ENCODE measurements at regions not wholly inside any gene's neighbourhood (a gene's known extent, or its start where the extent isn't known, plus 50 kb on each side); places are given as distances from the start of the nearest gene placed in this dataset.
"Not testable (repeated sequence)": the region's sequence is repeated elsewhere in the genome, so short reads cannot be mapped to it uniquely, and the experiment has no call there.

DNA sequence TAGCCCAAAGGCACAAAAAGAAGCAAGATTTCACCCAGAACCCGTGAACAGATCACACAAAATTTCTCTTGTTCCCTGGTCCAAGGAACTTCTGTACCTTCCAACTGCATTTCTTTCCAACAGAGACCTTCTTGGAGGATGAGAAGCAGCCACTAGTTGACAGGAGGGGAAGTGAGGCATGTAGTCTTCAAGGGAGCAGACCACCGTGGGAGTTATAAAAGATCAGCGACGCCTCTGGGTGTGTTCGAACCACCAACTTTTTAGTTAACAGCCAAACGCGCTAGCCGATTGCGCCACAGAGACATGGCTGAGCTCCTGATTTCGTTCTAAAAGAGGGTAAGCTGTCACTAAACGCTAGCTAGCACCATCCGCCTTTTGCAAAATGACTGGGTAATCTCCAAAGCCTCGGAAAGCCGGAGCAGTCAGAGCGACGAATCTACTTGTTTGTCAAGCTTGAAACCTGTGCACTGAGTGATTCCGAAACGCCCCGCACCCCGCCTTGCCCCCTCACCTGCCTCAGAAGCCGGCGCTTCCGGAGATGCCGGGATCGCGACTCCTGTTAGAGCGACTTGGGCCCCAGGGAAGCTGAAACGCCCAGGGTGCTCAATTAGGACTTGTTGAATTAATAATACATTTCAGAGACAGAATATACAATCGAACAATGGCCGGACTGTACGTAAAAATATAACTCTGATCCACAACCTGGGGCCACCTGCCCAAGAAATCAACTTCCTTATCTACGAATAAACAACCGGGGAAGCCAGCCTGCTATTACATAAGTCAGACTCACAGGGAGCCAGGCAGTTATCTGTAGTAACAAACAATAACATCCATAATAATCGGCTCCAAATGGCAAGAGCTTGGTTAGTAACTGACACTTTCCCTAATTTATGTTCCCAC lies 140.1 kb downstream of the FAM72C start:
- H3K27ac ChIP-seq (ENCODE audit: low read depth, low read length); H2BK20ac ChIP-seq (ENCODE audit: low read length); H4K8ac ChIP-seq (ENCODE audit: extremely low read depth, insufficient read depth, low read length); H3K36me3 ChIP-seq (ENCODE audit: control insufficient read depth in 2 of 4, insufficient read depth in 4 of 4, low read length in 3 of 4); H3K9ac ChIP-seq (replicated peaks in 1 of 4; ENCODE audit: extremely low read depth in 1 of 4, low read depth in 3 of 4, low read length in 3 of 4); H3K4me1 ChIP-seq (replicated peaks in 1 of 4; ENCODE audit: control insufficient read depth in 3 of 4, insufficient read depth in 4 of 4, low read length in 3 of 4); H3K4ac ChIP-seq (replicated peaks; ENCODE audit: insufficient read length, low read depth, low read length); FAIRE-seq; H3K27me3 ChIP-seq (replicated peaks in 1 of 4; ENCODE audit: control insufficient read depth in 3 of 4, extremely low read depth in 1 of 4, insufficient read depth in 3 of 4, low read length in 3 of 4); H3K23ac ChIP-seq (ENCODE audit: insufficient read length); H3K9me3 ChIP-seq (ENCODE audit: insufficient read depth in 2 of 2, low read depth in 1 of 2, low read length in 1 of 2); H2BK120ac ChIP-seq (replicated peaks; ENCODE audit: low read depth, low read length); H3K23me2 ChIP-seq (ENCODE audit: low read depth, low read length); H3K56ac ChIP-seq (replicated peaks; ENCODE audit: insufficient read length, low read depth, low read length); POLR2A ChIA-PET (ENCODE audit: partially characterized antibody); CTCF ChIA-PET (ENCODE audit: partially characterized antibody); H4K5ac ChIP-seq (ENCODE audit: insufficient read length, low read depth, low read length); H4K20me1 ChIP-seq (replicated peaks in 1 of 2; ENCODE audit: control insufficient read depth in 1 of 2, insufficient read depth in 2 of 2, low read length in 2 of 2); H3K4me3 ChIP-seq (ENCODE audit: extremely low read depth in 1 of 4, insufficient read depth in 2 of 4, low read depth in 3 of 4, low read length in 4 of 4); H2AFZ ChIP-seq (ENCODE audit: low read length); H4K91ac ChIP-seq (replicated peaks; ENCODE audit: insufficient read length, low read length); H3K79me1 ChIP-seq (ENCODE audit: low read depth, low read length); H3K18ac ChIP-seq (ENCODE audit: extremely low read depth, low read length); H2AK5ac ChIP-seq (ENCODE audit: low read depth, low read length); H2BK5ac ChIP-seq (ENCODE audit: low read depth, low read length); H2BK15ac ChIP-seq (ENCODE audit: low read length); H2BK12ac ChIP-seq (ENCODE audit: low read depth, low read length); H3K79me2 ChIP-seq (ENCODE audit: control insufficient read depth in 1 of 2, insufficient read depth in 2 of 2, low read length in 2 of 2); H3K4me2 ChIP-seq (ENCODE audit: insufficient read depth in 1 of 2, low read depth in 2 of 2, low read length in 2 of 2); H3K14ac ChIP-seq (ENCODE audit: insufficient read length): not testable (repeated sequence)
- peak in 1 of 2 experiments; percentile 40 for DNase-seq (ENCODE audit: low read depth in 1 of 2, low spot score in 2 of 2)
- WGBS, 2 experiments (ENCODE audit: extremely low coverage in 1 of 2, insufficient coverage in 1 of 2, insufficient read length in 1 of 2, insufficient replicate concordance in 2 of 2, low coverage in 1 of 2, low lambda C conversion rate in 2 of 2, missing lambda C conversion rate in 1 of 2): no CpG with 5 or more reads among the region's 34 CpGs

DNA sequence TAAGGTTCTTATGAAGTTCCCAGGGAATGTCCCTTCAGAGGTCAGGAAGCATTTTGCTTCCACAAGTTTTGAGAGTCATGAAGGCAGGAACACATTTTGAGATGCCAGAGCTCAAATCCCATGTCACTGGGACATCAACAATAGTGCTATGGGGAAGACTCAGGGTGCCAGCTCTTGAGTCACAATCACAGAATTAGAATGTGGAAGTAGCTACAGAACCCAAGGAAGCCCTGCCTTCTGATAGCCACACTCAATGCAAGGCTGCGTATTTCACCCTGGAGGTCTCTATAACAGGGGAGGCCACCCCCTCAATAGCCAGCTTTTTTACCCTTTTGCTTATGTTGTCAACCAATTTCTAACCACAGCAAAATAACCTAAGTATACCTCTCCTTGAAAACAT lies 145.6 kb downstream of the FAM72C start:
- FAIRE-seq; H4K20me1 ChIP-seq (replicated peaks in 1 of 2; ENCODE audit: control insufficient read depth in 1 of 2, insufficient read depth in 2 of 2, low read length in 2 of 2): not testable (repeated sequence)

More for the DNA sequence above, 145.6 kb downstream of the FAM72C start:
- H2BK15ac ChIP-seq (ENCODE audit: low read length); H3K79me2 ChIP-seq (ENCODE audit: control insufficient read depth in 1 of 2, insufficient read depth in 2 of 2, low read length in 2 of 2); H4K5ac ChIP-seq (ENCODE audit: insufficient read length, low read depth, low read length); DNase-seq (ENCODE audit: low read depth in 1 of 2, low spot score in 2 of 2); H2BK120ac ChIP-seq (replicated peaks; ENCODE audit: low read depth, low read length); H3K56ac ChIP-seq (replicated peaks; ENCODE audit: insufficient read length, low read depth, low read length); H3K4me1 ChIP-seq (replicated peaks in 1 of 4; ENCODE audit: control insufficient read depth in 3 of 4, insufficient read depth in 4 of 4, low read length in 3 of 4); H3K18ac ChIP-seq (ENCODE audit: extremely low read depth, low read length); H2BK5ac ChIP-seq (ENCODE audit: low read depth, low read length); H2AFZ ChIP-seq (ENCODE audit: low read length); H3K36me3 ChIP-seq (ENCODE audit: control insufficient read depth in 2 of 4, insufficient read depth in 4 of 4, low read length in 3 of 4); H2BK20ac ChIP-seq (ENCODE audit: low read length); H3K4me2 ChIP-seq (ENCODE audit: insufficient read depth in 1 of 2, low read depth in 2 of 2, low read length in 2 of 2); H3K4ac ChIP-seq (replicated peaks; ENCODE audit: insufficient read length, low read depth, low read length); H3K23ac ChIP-seq (ENCODE audit: insufficient read length); H4K8ac ChIP-seq (ENCODE audit: extremely low read depth, insufficient read depth, low read length); H3K79me1 ChIP-seq (ENCODE audit: low read depth, low read length); H3K23me2 ChIP-seq (ENCODE audit: low read depth, low read length); H2AK5ac ChIP-seq (ENCODE audit: low read depth, low read length); H3K9ac ChIP-seq (replicated peaks in 1 of 4; ENCODE audit: extremely low read depth in 1 of 4, low read depth in 3 of 4, low read length in 3 of 4); H2BK12ac ChIP-seq (ENCODE audit: low read depth, low read length); H3K27me3 ChIP-seq (replicated peaks in 1 of 4; ENCODE audit: control insufficient read depth in 3 of 4, extremely low read depth in 1 of 4, insufficient read depth in 3 of 4, low read length in 3 of 4); H4K91ac ChIP-seq (replicated peaks; ENCODE audit: insufficient read length, low read length); POLR2A ChIA-PET (ENCODE audit: partially characterized antibody); CTCF ChIA-PET (ENCODE audit: partially characterized antibody); H3K4me3 ChIP-seq (ENCODE audit: extremely low read depth in 1 of 4, insufficient read depth in 2 of 4, low read depth in 3 of 4, low read length in 4 of 4); H3K14ac ChIP-seq (ENCODE audit: insufficient read length); H3K9me3 ChIP-seq (ENCODE audit: insufficient read depth in 2 of 2, low read depth in 1 of 2, low read length in 1 of 2); H3K27ac ChIP-seq (ENCODE audit: low read depth, low read length): not testable (repeated sequence)
- no CpG with 5 or more reads among the region's 1 CpG for WGBS, 2 experiments (ENCODE audit: extremely low coverage in 1 of 2, insufficient coverage in 1 of 2, insufficient read length in 1 of 2, insufficient replicate concordance in 2 of 2, low coverage in 1 of 2, low lambda C conversion rate in 2 of 2, missing lambda C conversion rate in 1 of 2)
